ENCODE measurements at regions not wholly inside any gene's neighbourhood (a gene's known extent, or its start where the extent isn't known, plus 50 kb on each side); places are given as distances from the start of the nearest gene placed in this dataset.

- H3K27ac Mint-ChIP-seq (ENCODE audit: unreplicated experiment) = no peak overlapping the region
- no peaks in the 10 kb centered on the region for H3K27me3 Mint-ChIP-seq (ENCODE audit: unreplicated experiment)
- no peak for TF ChIP-seq CTCF (IDR thresholded peaks at IDR 0.05)
- DNase-seq (ENCODE audit: extremely low spot score, unreplicated experiment) = no peak
- H3K36me3 Mint-ChIP-seq (ENCODE audit: unreplicated experiment) = no peaks in the 10 kb centered on the region
- no peaks in the 10 kb centered on the region for H3K9me3 Mint-ChIP-seq (ENCODE audit: unreplicated experiment)
- H3K4me1 Mint-ChIP-seq (ENCODE audit: unreplicated experiment) = peaks cover 7% of the 10 kb centered on the region
- H3K4me3 Mint-ChIP-seq (ENCODE audit: unreplicated experiment) = no peak overlapping the region
Measured at GRCh38 chr21:31609081-31609480, 50.4 kb upstream of the SOD1 start.

GRCh38 chr21:31607791-31608190 is 51.7 kb upstream of the SOD1 start:
- no peak for DNase-seq (ENCODE audit: extremely low spot score, unreplicated experiment)
- Mint-ChIP-seq H3K36me3 (ENCODE audit: unreplicated experiment) (no peaks in the 10 kb centered on the region), H3K27me3 (ENCODE audit: unreplicated experiment) (no peaks in the 10 kb centered on the region), H3K4me3 (ENCODE audit: unreplicated experiment) (no peak overlapping the region), H3K9me3 (ENCODE audit: unreplicated experiment) (no peaks in the 10 kb centered on the region), H3K4me1 (ENCODE audit: unreplicated experiment) (no peaks in the 10 kb centered on the region), H3K27ac (ENCODE audit: unreplicated experiment) (no peak overlapping the region)
- no peak for TF ChIP-seq CTCF (IDR thresholded peaks at IDR 0.05)

- TF ChIP-seq CTCF (IDR thresholded peaks at IDR 0.05) = no peak
- Mint-ChIP-seq H3K36me3 (ENCODE audit: unreplicated experiment) (no peaks in the 10 kb centered on the region), H3K4me3 (ENCODE audit: unreplicated experiment) (no peak overlapping the region), H3K27ac (ENCODE audit: unreplicated experiment) (no peak overlapping the region), H3K4me1 (ENCODE audit: unreplicated experiment) (no peaks in the 10 kb centered on the region), H3K9me3 (ENCODE audit: unreplicated experiment) (no peaks in the 10 kb centered on the region), H3K27me3 (ENCODE audit: unreplicated experiment) (no peaks in the 10 kb centered on the region)
- no peak for DNase-seq (ENCODE audit: extremely low spot score, unreplicated experiment)
Measured at GRCh38 chr21:31606081-31606874, 53.2 kb upstream of the SOD1 start.

- H3K4me1 Mint-ChIP-seq (ENCODE audit: unreplicated experiment) = no peaks in the 10 kb centered on the region
- H3K27ac Mint-ChIP-seq (ENCODE audit: unreplicated experiment) = no peak overlapping the region
- H3K36me3 Mint-ChIP-seq (ENCODE audit: unreplicated experiment) = no peaks in the 10 kb centered on the region
- DNase-seq (ENCODE audit: extremely low spot score, unreplicated experiment) = no peak
- no peaks in the 10 kb centered on the region for H3K27me3 Mint-ChIP-seq (ENCODE audit: unreplicated experiment)
- H3K9me3 Mint-ChIP-seq (ENCODE audit: unreplicated experiment) = no peaks in the 10 kb centered on the region
- peak; percentile 90 for TF ChIP-seq CTCF (IDR thresholded peaks at IDR 0.05)
- no peak overlapping the region for H3K4me3 Mint-ChIP-seq (ENCODE audit: unreplicated experiment)
Measured at GRCh38 chr21:31604591-31605190, 54.8 kb upstream of the SOD1 start.

- no peak overlapping the region for H3K27ac Mint-ChIP-seq (ENCODE audit: unreplicated experiment)
- H3K27me3 Mint-ChIP-seq (ENCODE audit: unreplicated experiment) = peaks cover 8% of the 10 kb centered on the region
Measured at GRCh38 chr21:31599563-31599962, 59.9 kb upstream of the SOD1 start.

More at GRCh38 chr21:31599563-31599962, 59.9 kb upstream of the SOD1 start:
- H3K9me3 Mint-ChIP-seq (ENCODE audit: unreplicated experiment) = no peaks in the 10 kb centered on the region
- H3K4me3 Mint-ChIP-seq (ENCODE audit: unreplicated experiment) = no peak overlapping the region
- no peak for TF ChIP-seq CTCF (IDR thresholded peaks at IDR 0.05)
- no peak for DNase-seq (ENCODE audit: extremely low spot score, unreplicated experiment)
- no peaks in the 10 kb centered on the region for H3K36me3 Mint-ChIP-seq (ENCODE audit: unreplicated experiment)
- H3K4me1 Mint-ChIP-seq (ENCODE audit: unreplicated experiment) = no peaks in the 10 kb centered on the region

Data from osteocyte (in vitro differentiated cells).